A549 (cell line): ENCODE measurements at regions not wholly inside any gene's neighbourhood (a gene's known extent, or its start where the extent isn't known, plus 50 kb on each side); places are given as distances from the start of the nearest gene placed in this dataset.
"Not testable (repeated sequence)": the region's sequence is repeated elsewhere in the genome, so short reads cannot be mapped to it uniquely, and the experiment has no call there.

Source experiments
- ATAC-seq, 2 experiments: fragments of 200-7000 bp in 1 of 2; fragments of >200 bp in 1 of 2; cut with Nextera tagmentation in 1 of 2; cut with Tn5 transposase in 1 of 2; 3 replicates each; pipeline versions ENCODE4 v1.8.0 to v1.9.1; 2018 to 2020; ENCODE audit warnings: mild to moderate bottlenecking in 1 of 2, moderate library complexity in 1 of 2
- CTCF ChIA-PET: fragments of 300-600 bp; sonication (Branson Sonifier 250); formaldehyde crosslinking; extraction: SDS; loops from one replicate; lab custom pipeline; 2021; ENCODE audit warnings: antibody characterized with exemption, inconsistent platforms; lab: Yijun Ruan, JAX
- POLR2A ChIA-PET: fragments of 350-600 bp; formaldehyde crosslinking; extraction: SDS; loops from one replicate; lab custom pipeline; 2021; ENCODE audit warnings: antibody characterized with exemption, inconsistent platforms; lab: Yijun Ruan, JAX
- DNase-seq, 2 experiments: peaks; one replicate each; pipeline versions ENCODE4 v3.0.0 to v3.0.0-alpha.2; 2011 to 2016; ENCODE audit warnings: low read depth in 1 of 2, low spot score in 1 of 2
- FAIRE-seq: peaks from 2 replicates; lab custom pipeline; 2011; peaks lifted over from hg19 to GRCh38; lab: Jason Lieb, UNC
- H3K27ac ChIP-seq, 2 experiments: fragments of >200 bp; sonication (Bioruptor Twin); formaldehyde crosslinking; 3 replicates each; pipeline ENCODE4 v1.5.1; 2016 to 2017
- H3K4me1 ChIP-seq: fragments of >200 bp; sonication (Bioruptor Twin); formaldehyde crosslinking; 3 replicates; pipeline ENCODE4 v1.6.1; 2016
- H3K4me2 ChIP-seq: fragments of >200 bp; sonication (Bioruptor Twin); formaldehyde crosslinking; 3 replicates; pipeline ENCODE4 v1.6.1; 2016
- H3K4me3 ChIP-seq: fragments of >200 bp; sonication (Bioruptor Twin); formaldehyde crosslinking; 3 replicates; pipeline ENCODE4 v1.5.1; 2016
- H3K9me3 ChIP-seq: fragments of >200 bp; sonication (Bioruptor Twin); formaldehyde crosslinking; 3 replicates; pipeline ENCODE4 v1.6.1; 2016
- BHLHE40 ChIP-seq: IDR thresholded peaks from 2 replicates; pipeline ENCODE4 v1.6.1; 2012; ENCODE audit warnings: low read depth, low read length, inconsistent platforms
- CBX8 ChIP-seq: fragments of 200-600 bp; sonication (generic); IDR thresholded peaks from 2 replicates; pipeline ENCODE4 v1.6.1; 2016
- EHF ChIP-seq: fragments of 250-450 bp; sonication (Bioruptor Pico); IDR thresholded peaks from 2 replicates; pipeline ENCODE4 v1.5.0; 2020; ENCODE audit warnings: mild to moderate bottlenecking
- EP300 ChIP-seq, 2 experiments: fragments of >200 bp; sonication (Bioruptor Twin); formaldehyde crosslinking; IDR thresholded peaks; 2 replicates in 1 of 2; 3 replicates in 1 of 2; pipeline ENCODE4 v1.6.1; 2016 to 2017
- ESRRA ChIP-seq: fragments of 150-350 bp; IDR thresholded peaks from 2 replicates; pipeline ENCODE4 v1.6.1; 2014; ENCODE audit warnings: mild to moderate bottlenecking, low read length, borderline replicate concordance
- GATA3 ChIP-seq: IDR thresholded peaks from 2 replicates; pipeline ENCODE4 v1.6.1; 2012; ENCODE audit warnings: borderline replicate concordance
- HEYL ChIP-seq: fragments of 250-450 bp; sonication (Bioruptor Pico); IDR thresholded peaks from 2 replicates; pipeline ENCODE4 v1.8.0; 2021; ENCODE audit warnings: mild to moderate bottlenecking, moderate library complexity
- HMGXB4 ChIP-seq: fragments of 250-450 bp; sonication (Bioruptor Pico); IDR thresholded peaks from 2 replicates; pipeline ENCODE4 v1.5.0; 2021; ENCODE audit warnings: mild to moderate bottlenecking, moderate library complexity, borderline replicate concordance
- JUN ChIP-seq, 2 experiments: fragments of >200 bp; sonication (Bioruptor Twin); formaldehyde crosslinking; IDR thresholded peaks; 2 replicates in 1 of 2; 3 replicates in 1 of 2; pipeline ENCODE4 v1.6.1; 2016 to 2017
- MAZ ChIP-seq: fragments of 150-350 bp; IDR thresholded peaks from 2 replicates; pipeline ENCODE4 v1.6.1; 2014; ENCODE audit warnings: antibody characterized with exemption, low read depth, low read length, borderline replicate concordance
- MYC ChIP-seq: IDR thresholded peaks from 2 replicates; pipeline ENCODE4 v1.6.1; 2012; ENCODE audit warnings: mild to moderate bottlenecking, inconsistent platforms, low read length, improper control_type of control experiment, borderline replicate concordance
- RARB ChIP-seq: fragments of 250-450 bp; sonication (Bioruptor Pico); IDR thresholded peaks from 2 replicates; pipeline ENCODE4 v1.8.0; 2021; ENCODE audit warnings: mild to moderate bottlenecking, moderate library complexity
- RFX5 ChIP-seq: fragments of 450-650 bp; IDR thresholded peaks from 2 replicates; pipeline ENCODE4 v1.7.1; 2014; ENCODE audit warnings: antibody characterized with exemption, mild to moderate bottlenecking, moderate library complexity
- ZFP36 ChIP-seq: fragments of 450-650 bp; IDR thresholded peaks from 2 replicates; pipeline ENCODE4 v1.6.1; 2014; ENCODE audit warnings: borderline replicate concordance; ENCODE audit not compliant: partially characterized antibody
- WGBS: methylation state at CpG from one replicate; pipeline ENCODE4 v1.1.6; 2017; ENCODE audit errors: missing lambda C conversion rate; 5-methylcytosine and 5-hydroxymethylcytosine counted together
- TF ChIP-seq, protein P1 (sequence below): fragments of 450-650 bp; IDR thresholded peaks from 2 replicates; pipeline ENCODE4 v1.6.1; 2014; ENCODE audit warnings: antibody characterized with exemption
- TF ChIP-seq, protein P2 (sequence below): fragments of 200-600 bp; sonication (generic); IDR thresholded peaks from 2 replicates; pipeline ENCODE4 v1.6.1; 2016; ENCODE audit warnings: antibody characterized with exemption, mild to moderate bottlenecking, moderate library complexity

GRCh38 chr4:151851354-151851753, 90.5 kb upstream of the GATB start:
- FAIRE-seq (no peak), DNase-seq (no peak), ATAC-seq (no peak)
- Histone ChIP-seq H3K27ac (no peak overlapping the region), H3K9me3 (no peaks in the 10 kb centered on the region), H3K4me1 (no peaks in the 10 kb centered on the region), H3K4me3 (no peak overlapping the region), H3K4me2 (no peak overlapping the region)
- TF ChIP-seq ESRRA, result no peak
- ChIA-PET POLR2A (no interaction called here), CTCF (no interaction called here)
- 36% methylated on average over 2 of the region's 2 CpGs for WGBS

- CTCF ChIA-PET, result no interaction called here
- H3K4me1 ChIP-seq, result no peaks in the 10 kb centered on the region
- H3K9me3 ChIP-seq, result no peaks in the 10 kb centered on the region
- H3K4me3 ChIP-seq, result no peak overlapping the region
- no peak overlapping the region for H3K4me2 ChIP-seq
- ATAC-seq, result no peak
- WGBS, result 0% methylated on average over 2 of the region's 2 CpGs
- H3K27ac ChIP-seq, result no peak overlapping the region
- DNase-seq, result no peak
- POLR2A ChIA-PET, result no interaction called here
- TF ChIP-seq MYC, result no peak
- no peak for TF ChIP-seq BHLHE40
- no peak for TF ChIP-seq RFX5
- TF ChIP-seq HMGXB4 (CRISPR knock-in tag), result no peak
- TF ChIP-seq GATA3, result no peak
- no peak for TF ChIP-seq RARB (CRISPR knock-in tag)
- no peak for TF ChIP-seq ZFP36
- no peak for TF ChIP-seq MAZ
- TF ChIP-seq HEYL (CRISPR knock-in tag), result no peak
- no peak for TF ChIP-seq JUN (IDR thresholded peaks at IDR 0.05)
- no peak for TF ChIP-seq CBX8
- TF ChIP-seq, protein P1, sequence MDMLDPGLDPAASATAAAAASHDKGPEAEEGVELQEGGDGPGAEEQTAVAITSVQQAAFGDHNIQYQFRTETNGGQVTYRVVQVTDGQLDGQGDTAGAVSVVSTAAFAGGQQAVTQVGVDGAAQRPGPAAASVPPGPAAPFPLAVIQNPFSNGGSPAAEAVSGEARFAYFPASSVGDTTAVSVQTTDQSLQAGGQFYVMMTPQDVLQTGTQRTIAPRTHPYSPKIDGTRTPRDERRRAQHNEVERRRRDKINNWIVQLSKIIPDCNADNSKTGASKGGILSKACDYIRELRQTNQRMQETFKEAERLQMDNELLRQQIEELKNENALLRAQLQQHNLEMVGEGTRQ, result no peak
- no peak for TF ChIP-seq ESRRA
- TF ChIP-seq EHF, result no peak
- TF ChIP-seq, protein P2, sequence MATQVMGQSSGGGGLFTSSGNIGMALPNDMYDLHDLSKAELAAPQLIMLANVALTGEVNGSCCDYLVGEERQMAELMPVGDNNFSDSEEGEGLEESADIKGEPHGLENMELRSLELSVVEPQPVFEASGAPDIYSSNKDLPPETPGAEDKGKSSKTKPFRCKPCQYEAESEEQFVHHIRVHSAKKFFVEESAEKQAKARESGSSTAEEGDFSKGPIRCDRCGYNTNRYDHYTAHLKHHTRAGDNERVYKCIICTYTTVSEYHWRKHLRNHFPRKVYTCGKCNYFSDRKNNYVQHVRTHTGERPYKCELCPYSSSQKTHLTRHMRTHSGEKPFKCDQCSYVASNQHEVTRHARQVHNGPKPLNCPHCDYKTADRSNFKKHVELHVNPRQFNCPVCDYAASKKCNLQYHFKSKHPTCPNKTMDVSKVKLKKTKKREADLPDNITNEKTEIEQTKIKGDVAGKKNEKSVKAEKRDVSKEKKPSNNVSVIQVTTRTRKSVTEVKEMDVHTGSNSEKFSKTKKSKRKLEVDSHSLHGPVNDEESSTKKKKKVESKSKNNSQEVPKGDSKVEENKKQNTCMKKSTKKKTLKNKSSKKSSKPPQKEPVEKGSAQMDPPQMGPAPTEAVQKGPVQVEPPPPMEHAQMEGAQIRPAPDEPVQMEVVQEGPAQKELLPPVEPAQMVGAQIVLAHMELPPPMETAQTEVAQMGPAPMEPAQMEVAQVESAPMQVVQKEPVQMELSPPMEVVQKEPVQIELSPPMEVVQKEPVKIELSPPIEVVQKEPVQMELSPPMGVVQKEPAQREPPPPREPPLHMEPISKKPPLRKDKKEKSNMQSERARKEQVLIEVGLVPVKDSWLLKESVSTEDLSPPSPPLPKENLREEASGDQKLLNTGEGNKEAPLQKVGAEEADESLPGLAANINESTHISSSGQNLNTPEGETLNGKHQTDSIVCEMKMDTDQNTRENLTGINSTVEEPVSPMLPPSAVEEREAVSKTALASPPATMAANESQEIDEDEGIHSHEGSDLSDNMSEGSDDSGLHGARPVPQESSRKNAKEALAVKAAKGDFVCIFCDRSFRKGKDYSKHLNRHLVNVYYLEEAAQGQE, result no peak
- no peak for TF ChIP-seq EP300 (IDR thresholded peaks at IDR 0.05)
- no peak for FAIRE-seq
Observed at GRCh38 chr4:151850791-151851213, 90.0 kb upstream of the GATB start.

DNA sequence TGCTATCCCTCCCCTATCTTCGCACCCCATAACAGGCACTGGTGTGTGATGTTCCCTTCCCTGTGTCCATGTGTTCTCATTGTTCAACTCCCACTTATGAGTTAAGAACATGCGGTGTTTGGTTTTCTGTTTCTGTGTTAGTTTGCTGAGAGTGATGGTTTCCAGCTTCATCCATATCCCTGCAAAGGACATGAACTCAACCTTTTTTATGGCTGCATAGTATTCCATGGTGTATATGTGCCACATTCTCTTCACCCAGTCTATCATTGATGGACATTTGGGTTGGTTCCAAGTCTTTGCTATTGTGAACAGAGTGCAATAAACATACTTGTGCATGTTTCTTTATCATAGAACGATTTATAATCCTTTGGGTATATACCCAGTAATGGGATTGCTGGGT, 84.7 kb upstream of the GATB start:
- FAIRE-seq, POLR2A ChIA-PET: not testable (repeated sequence)

More for the DNA sequence above, 84.7 kb upstream of the GATB start:
- H3K27ac ChIP-seq, ATAC-seq, CTCF ChIA-PET, H3K9me3 ChIP-seq, H3K4me1 ChIP-seq, DNase-seq, H3K4me3 ChIP-seq, H3K4me2 ChIP-seq: not testable (repeated sequence)
- 45% methylated on average over 3 of the region's 3 CpGs for WGBS
